HG03196 (cell line): ENCODE measurements at regions not wholly inside any gene's neighbourhood (a gene's known extent, or its start where the extent isn't known, plus 50 kb on each side); places are given as distances from the start of the nearest gene placed in this dataset.

Source experiments
- ATAC-seq: cut with Tn5 transposase; IDR thresholded peaks from one replicate; pipeline ENCODE4 v1.9.1; 2021; ENCODE audit not compliant: unreplicated experiment

- no peak for ATAC-seq
Observed at GRCh38 chr3:804211-804610, 288.6 kb upstream of the CNTN6 start.

GRCh38 chr3:805326-805725, 287.5 kb upstream of the CNTN6 start:
- no peak for ATAC-seq

- no peak for ATAC-seq
Observed at GRCh38 chr3:806006-806405, 286.8 kb upstream of the CNTN6 start.

DNA sequence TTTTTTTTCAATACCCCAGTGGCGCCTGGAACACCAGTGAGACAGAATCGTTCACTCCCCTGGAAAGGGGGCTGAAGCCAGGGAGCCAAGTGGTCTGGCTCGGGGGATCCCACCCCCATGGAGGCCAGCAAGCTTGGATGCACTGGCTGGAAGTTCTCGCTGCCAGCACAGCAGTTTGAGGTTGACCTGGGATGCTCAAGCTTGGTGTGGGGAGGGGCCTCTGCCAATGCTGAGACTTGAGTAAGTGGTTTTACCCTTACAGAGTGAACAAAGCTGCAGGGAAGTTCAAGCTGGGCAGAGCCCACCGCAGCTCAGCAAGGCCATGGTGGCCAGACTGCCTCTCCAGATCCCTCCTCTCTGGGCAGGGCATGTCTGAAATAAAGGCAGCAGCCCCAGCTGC, 276.2 kb upstream of the CNTN6 start:
- ATAC-seq, result no peak

DNA sequence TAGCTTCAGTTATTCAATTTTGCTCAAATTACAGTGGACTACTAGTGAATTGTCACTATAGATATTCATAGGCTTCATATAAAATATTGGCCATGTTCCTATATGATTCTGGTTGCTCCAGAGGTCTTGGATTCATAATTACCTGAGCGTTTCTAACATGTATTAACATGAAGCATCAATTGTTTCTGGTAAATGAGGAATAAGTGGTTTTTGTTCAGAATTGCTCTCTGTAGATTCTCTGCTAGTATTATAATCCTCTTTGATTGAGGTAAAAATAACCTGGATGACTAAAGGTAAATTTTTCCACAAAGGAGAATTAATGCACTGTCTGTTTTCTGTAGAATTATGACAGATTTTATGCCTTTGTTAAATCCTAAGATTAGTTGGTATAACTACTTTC, 258.1 kb upstream of the CNTN6 start:
- no peak for ATAC-seq

GRCh38 chr3:835096-835495, 257.7 kb upstream of the CNTN6 start:
- no peak for ATAC-seq

DNA sequence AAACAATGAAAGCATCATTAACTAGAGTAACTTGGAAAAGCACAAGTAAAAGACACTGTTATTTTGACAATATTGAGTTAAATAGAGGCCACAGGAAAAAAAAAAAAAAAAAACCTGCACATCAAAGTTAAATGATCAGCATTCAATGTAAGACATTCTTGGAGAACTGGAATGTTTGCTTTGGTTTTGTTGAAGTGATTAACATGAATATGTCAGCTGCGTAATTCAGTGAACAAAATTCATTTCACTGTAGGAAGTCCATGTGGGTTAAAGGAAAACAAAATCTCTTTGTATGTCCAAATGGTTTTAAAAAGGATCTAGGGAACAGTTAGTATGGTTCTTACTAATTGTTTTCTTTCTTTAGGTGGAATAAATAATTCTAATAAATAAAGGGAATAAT, 252.8 kb upstream of the CNTN6 start:
- ATAC-seq, result no peak

DNA sequence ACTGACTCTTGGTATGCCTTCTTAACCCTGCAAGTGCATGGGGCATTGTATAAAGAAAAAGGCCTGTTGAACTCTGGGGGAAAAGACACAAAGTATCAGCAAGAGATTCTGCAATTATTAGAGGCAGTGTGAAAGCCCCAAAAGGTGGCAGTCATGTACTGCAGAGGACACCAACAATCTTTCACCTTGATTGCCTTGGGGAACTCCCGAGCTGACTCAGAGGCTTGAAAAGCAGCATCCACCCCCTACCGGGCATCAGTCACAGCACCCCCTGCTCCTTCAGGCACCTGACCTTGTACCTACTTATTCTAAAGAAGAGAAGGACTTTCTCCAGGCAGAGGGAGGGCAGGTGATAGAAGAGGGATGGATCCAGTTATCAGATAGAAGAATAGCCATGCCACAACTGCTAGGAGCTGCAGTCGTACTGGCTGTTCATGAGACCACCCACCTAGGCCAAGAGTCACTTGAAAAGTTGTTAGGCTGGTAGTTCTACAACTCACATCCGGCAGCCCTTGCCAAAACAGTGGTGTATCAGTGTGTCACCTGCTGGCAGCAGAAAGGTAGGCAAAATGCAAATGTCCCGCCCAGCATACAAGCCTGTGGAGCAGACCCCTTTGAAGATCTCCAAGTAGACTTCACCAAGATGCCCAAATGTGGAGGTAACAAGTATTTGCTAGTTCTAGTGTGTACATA, 241.6 kb upstream of the CNTN6 start:
- peak; percentile 80 for ATAC-seq

DNA sequence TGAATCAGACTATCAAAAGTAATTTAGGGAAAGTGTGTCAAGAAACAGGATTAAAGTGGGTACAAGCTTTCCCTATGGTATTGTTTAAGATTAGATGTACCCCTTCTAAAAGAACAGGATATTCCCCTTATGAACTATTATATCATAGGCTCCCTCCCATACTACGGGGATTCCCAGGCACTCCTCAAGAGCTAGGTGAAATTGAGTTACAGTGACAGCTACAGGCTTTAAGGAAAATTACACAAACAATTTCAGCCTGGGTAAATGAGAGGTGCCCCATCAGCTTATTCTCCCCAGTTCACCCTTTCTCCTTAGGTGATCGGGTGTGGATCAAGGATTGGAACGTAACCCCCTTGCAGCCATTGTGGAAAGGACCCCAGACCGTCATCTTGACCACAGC, 240.8 kb upstream of the CNTN6 start:
- no peak for ATAC-seq

- no peak for ATAC-seq
Observed at GRCh38 chr3:853489-853888, 239.3 kb upstream of the CNTN6 start.

DNA sequence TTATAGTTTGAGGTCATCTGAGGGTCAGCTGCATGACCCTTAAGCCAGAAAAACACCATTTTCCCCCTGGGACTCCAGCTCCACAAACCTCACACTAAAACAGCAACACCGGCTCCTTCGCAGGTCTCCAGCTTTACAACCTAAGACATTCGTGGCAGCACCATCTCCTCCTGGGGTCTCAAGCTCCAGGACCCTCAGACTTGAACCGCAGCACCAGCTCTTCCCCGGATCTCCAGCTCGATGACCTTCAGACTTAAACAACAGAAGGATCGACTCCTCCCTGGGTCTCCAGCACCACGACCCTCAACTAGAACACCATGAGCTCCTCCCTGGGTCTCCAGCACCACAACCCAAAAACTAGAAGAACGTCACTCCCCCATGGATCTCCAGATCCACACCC, 233.7 kb upstream of the CNTN6 start:
- no peak for ATAC-seq

DNA sequence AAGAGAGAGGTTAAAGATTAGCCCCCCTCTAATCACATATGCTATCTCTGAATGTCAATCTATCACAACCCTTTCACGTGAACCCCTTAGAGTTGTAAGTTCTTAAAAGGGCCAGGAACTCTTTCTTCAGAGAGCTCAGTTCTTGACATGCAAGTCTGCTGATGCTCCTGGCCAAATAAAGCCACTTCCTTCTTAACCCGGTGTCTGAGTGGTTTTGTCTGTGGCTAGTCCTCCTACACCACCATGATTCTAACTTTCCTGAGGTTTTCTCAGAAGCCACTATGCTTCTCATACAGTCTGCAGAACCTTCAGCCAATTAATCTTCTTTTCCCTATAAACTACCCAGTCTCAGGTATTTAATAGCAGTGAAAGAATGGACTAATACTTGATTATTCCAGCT, 231.1 kb upstream of the CNTN6 start:
- ATAC-seq, result no peak

GRCh38 chr3:869269-869668, 223.6 kb upstream of the CNTN6 start:
- no peak for ATAC-seq

GRCh38 chr3:869734-870133, 223.1 kb upstream of the CNTN6 start:
- no peak for ATAC-seq

DNA sequence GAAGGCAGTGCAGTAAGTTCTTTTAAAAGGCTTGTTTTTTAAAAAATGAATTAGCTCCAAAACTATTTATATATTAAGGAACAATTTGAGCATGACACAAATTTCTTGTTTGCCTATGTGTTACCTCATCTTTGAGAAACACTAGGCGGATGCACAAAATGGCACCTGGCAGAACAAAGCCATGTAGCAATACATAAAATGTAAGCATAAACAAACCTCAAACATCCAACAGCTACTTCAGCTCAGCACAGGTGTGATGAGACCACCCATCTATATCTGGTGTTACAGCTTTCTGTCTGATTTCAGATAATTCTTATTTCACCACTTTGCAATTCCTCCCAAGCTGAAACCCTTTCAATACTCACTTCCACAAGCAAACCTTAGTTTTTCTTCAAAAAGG, 221.2 kb upstream of the CNTN6 start:
- ATAC-seq, result no peak

- ATAC-seq, result no peak
Observed at GRCh38 chr3:877001-877400, 215.8 kb upstream of the CNTN6 start.

DNA sequence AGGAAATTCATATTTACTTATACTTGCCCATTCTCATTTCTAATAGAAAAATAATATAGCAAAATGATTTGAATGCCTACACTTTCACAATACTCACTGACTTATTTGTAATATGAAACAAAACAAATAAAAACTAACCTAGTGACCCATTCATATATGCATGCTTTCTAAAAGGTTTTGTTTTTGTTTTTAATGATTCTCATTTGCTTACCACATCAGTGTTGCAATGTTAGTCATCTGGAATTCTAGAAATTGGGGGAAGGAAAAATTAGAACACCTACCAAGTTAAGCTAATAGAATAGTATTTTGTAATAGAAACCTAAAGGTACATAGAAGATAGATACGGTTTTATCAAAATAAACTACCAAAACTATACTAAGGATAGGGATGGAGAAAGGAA, 214.1 kb upstream of the CNTN6 start:
- no peak for ATAC-seq

GRCh38 chr3:880371-880770, 212.5 kb upstream of the CNTN6 start:
- no peak for ATAC-seq

GRCh38 chr3:882533-882932, 210.3 kb upstream of the CNTN6 start:
- ATAC-seq, result no peak

- no peak for ATAC-seq
Observed at GRCh38 chr3:901953-902778, 190.7 kb upstream of the CNTN6 start.

DNA sequence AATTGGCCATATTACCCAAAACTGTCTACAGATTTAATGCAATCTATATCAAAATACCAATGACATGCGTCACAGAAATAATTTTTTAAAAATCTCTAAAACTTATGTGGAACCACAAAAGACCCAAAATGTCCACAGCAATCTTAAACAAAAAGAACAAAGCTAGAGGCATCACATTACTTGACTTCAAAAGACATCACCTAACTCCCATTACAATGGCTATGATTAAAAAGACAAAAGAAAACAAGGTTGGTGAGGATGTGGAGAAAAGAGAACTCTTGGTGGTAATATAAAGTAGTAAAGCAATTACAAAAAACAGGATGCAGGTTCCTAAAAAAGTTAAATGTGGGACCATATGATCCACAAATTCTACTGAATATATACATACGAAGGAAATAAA, 187.6 kb upstream of the CNTN6 start:
- ATAC-seq, result no peak

DNA sequence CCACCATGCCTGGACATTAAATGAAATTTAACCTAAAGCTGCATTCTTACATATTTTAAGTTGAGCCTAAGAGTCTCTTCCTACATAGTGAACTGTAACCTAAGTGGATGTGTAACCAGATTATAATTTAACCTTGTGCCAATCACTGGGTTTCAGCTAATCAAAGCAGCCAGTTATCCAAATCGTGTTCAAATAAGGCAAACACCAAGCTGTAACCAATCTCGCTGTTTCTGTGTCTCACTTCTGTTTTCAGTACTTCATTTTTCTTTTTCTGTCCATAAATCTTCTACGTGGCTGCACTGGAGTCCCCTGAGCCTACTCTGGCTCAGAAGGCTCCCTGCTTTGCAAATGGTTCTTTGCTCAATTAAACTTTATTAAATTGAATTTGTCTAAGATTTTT, 186.1 kb upstream of the CNTN6 start:
- no peak for ATAC-seq

DNA sequence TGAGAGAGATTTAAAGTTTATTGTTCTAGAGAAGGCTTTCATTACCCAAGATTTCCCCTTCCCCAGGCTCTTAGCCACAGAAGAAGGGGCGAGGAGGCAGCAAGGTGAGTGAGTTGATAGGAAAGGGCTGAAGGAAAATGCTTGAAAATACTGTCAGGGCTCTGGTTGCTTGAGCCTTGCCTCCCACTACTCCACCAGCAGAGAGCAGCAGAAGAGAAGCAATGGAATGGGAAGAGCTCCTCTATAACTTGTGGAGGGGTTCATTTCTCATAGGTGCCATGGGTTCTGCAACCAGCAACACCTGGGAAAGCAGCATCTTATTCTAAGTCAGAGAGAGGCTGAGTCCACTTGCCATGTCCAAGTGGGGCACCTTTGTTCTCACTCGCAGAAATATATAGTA, 184.0 kb upstream of the CNTN6 start:
- no peak for ATAC-seq
